ENCODE measurements at regions not wholly inside any gene's neighbourhood (a gene's known extent, or its start where the extent isn't known, plus 50 kb on each side); places are given as distances from the start of the nearest gene placed in this dataset.

DNA sequence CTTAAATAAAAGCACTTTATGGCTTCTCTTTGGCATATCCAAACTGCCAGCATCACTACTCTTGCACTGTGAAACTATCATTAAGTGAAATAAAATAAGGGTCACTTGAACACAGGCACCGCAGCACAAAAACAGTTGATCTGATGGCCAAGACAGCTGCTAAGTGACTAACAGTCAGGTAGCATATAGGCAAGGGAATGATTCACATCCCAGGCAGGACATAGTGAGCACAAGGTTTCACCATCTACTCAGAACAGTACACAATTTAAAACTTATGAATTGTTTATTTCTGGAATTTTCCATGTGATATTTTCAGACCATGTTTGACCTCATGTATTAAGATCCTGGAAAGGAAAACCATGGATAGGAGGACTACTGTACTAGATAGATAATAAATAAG lies 214.2 kb downstream of the MREG start:
- TF ChIP-seq ZNF317 (CRISPR knock-in tag; IDR thresholded peaks at IDR 0.05; ENCODE audit: borderline replicate concordance, low read depth) (no peak), ZNF232 (CRISPR knock-in tag; IDR thresholded peaks at IDR 0.05) (no peak), NR3C1 (CRISPR knock-in tag; conservative IDR thresholded peaks at IDR 0.05; ENCODE audit: low read depth) (no peak), JUN (CRISPR knock-in tag; IDR thresholded peaks at IDR 0.05) (no peak), FOXP1 (CRISPR knock-in tag; IDR thresholded peaks at IDR 0.05; ENCODE audit: borderline replicate concordance) (no peak), ZNF121 (CRISPR knock-in tag; IDR thresholded peaks at IDR 0.05) (no peak), CREB1 (CRISPR knock-in tag; IDR thresholded peaks at IDR 0.05) (no peak), TP53 (CRISPR knock-in tag; IDR thresholded peaks at IDR 0.05) (no peak)
- TF ChIP-seq, protein P1, sequence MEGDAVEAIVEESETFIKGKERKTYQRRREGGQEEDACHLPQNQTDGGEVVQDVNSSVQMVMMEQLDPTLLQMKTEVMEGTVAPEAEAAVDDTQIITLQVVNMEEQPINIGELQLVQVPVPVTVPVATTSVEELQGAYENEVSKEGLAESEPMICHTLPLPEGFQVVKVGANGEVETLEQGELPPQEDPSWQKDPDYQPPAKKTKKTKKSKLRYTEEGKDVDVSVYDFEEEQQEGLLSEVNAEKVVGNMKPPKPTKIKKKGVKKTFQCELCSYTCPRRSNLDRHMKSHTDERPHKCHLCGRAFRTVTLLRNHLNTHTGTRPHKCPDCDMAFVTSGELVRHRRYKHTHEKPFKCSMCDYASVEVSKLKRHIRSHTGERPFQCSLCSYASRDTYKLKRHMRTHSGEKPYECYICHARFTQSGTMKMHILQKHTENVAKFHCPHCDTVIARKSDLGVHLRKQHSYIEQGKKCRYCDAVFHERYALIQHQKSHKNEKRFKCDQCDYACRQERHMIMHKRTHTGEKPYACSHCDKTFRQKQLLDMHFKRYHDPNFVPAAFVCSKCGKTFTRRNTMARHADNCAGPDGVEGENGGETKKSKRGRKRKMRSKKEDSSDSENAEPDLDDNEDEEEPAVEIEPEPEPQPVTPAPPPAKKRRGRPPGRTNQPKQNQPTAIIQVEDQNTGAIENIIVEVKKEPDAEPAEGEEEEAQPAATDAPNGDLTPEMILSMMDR (IDR thresholded peaks at IDR 0.05): no peak
- TF ChIP-seq, protein P2, sequence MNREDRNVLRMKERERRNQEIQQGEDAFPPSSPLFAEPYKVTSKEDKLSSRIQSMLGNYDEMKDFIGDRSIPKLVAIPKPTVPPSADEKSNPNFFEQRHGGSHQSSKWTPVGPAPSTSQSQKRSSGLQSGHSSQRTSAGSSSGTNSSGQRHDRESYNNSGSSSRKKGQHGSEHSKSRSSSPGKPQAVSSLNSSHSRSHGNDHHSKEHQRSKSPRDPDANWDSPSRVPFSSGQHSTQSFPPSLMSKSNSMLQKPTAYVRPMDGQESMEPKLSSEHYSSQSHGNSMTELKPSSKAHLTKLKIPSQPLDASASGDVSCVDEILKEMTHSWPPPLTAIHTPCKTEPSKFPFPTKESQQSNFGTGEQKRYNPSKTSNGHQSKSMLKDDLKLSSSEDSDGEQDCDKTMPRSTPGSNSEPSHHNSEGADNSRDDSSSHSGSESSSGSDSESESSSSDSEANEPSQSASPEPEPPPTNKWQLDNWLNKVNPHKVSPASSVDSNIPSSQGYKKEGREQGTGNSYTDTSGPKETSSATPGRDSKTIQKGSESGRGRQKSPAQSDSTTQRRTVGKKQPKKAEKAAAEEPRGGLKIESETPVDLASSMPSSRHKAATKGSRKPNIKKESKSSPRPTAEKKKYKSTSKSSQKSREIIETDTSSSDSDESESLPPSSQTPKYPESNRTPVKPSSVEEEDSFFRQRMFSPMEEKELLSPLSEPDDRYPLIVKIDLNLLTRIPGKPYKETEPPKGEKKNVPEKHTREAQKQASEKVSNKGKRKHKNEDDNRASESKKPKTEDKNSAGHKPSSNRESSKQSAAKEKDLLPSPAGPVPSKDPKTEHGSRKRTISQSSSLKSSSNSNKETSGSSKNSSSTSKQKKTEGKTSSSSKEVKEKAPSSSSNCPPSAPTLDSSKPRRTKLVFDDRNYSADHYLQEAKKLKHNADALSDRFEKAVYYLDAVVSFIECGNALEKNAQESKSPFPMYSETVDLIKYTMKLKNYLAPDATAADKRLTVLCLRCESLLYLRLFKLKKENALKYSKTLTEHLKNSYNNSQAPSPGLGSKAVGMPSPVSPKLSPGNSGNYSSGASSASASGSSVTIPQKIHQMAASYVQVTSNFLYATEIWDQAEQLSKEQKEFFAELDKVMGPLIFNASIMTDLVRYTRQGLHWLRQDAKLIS (CRISPR knock-in tag; IDR thresholded peaks at IDR 0.05; ENCODE audit: borderline replicate concordance): no peak
- TF ChIP-seq, protein P3, sequence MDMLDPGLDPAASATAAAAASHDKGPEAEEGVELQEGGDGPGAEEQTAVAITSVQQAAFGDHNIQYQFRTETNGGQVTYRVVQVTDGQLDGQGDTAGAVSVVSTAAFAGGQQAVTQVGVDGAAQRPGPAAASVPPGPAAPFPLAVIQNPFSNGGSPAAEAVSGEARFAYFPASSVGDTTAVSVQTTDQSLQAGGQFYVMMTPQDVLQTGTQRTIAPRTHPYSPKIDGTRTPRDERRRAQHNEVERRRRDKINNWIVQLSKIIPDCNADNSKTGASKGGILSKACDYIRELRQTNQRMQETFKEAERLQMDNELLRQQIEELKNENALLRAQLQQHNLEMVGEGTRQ (CRISPR knock-in tag; IDR thresholded peaks at IDR 0.05): no peak
